ENCODE measurements at regions not wholly inside any gene's neighbourhood (a gene's known extent, or its start where the extent isn't known, plus 50 kb on each side); places are given as distances from the start of the nearest gene placed in this dataset.

DNA sequence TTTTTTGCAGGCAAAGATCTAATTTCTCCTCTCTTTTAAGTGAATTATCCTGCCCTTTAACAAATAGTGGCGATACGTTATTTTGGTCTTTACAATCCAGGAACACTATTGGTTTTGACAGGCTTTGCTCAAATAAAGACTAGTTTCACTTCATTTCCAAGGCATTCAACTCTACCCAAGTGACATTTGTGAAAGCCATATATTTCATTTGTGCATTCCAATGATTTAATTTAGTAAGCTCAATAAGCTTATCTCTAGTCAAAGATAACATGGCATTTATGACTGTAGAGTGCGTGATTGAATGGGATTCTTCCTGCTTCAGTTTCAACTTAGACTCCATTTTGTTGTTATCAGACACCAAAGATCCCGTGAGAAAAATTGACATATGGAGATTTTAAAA, 959.8 kb downstream of the ADGRL3 start:
- no peak overlapping the region for H2AFZ ChIP-seq (ENCODE audit: low read length, unreplicated experiment)
- no peak overlapping the region for H3K27ac ChIP-seq (ENCODE audit: low read depth, low read length)
- H3K4me1 ChIP-seq (ENCODE audit: control insufficient read depth, insufficient read depth, low read length, unreplicated experiment) = no peaks in the 10 kb centered on the region
- H3K4me3 ChIP-seq (ENCODE audit: low read depth, low read length) = no peak overlapping the region
- no peaks in the 10 kb centered on the region for H3K79me2 ChIP-seq (ENCODE audit: control insufficient read depth, insufficient read depth, low read length, unreplicated experiment)
- H3K36me3 ChIP-seq (ENCODE audit: insufficient read depth, low read length) = no peaks in the 10 kb centered on the region
- H3K27me3 ChIP-seq (ENCODE audit: insufficient read depth, low read length) = no peaks in the 10 kb centered on the region

GRCh38 chr4:62159306-62159705, 959.2 kb downstream of the ADGRL3 start:
- Histone ChIP-seq H3K27me3 (ENCODE audit: insufficient read depth, low read length) (no peaks in the 10 kb centered on the region), H3K4me1 (ENCODE audit: control insufficient read depth, insufficient read depth, low read length, unreplicated experiment) (no peaks in the 10 kb centered on the region), H3K79me2 (ENCODE audit: control insufficient read depth, insufficient read depth, low read length, unreplicated experiment) (no peaks in the 10 kb centered on the region), H3K4me3 (ENCODE audit: low read depth, low read length) (no peak overlapping the region), H3K27ac (ENCODE audit: low read depth, low read length) (no peak overlapping the region), H3K36me3 (ENCODE audit: insufficient read depth, low read length) (no peaks in the 10 kb centered on the region), H2AFZ (ENCODE audit: low read length, unreplicated experiment) (no peak overlapping the region)

GRCh38 chr4:62156205-62156604, 956.1 kb downstream of the ADGRL3 start:
- no peaks in the 10 kb centered on the region for H3K79me2 ChIP-seq (ENCODE audit: control insufficient read depth, insufficient read depth, low read length, unreplicated experiment)
- no peaks in the 10 kb centered on the region for H3K4me1 ChIP-seq (ENCODE audit: control insufficient read depth, insufficient read depth, low read length, unreplicated experiment)
- H2AFZ ChIP-seq (ENCODE audit: low read length, unreplicated experiment) = no peak overlapping the region
- no peaks in the 10 kb centered on the region for H3K27me3 ChIP-seq (ENCODE audit: insufficient read depth, low read length)
- no peaks in the 10 kb centered on the region for H3K36me3 ChIP-seq (ENCODE audit: insufficient read depth, low read length)
- no peak overlapping the region for H3K27ac ChIP-seq (ENCODE audit: low read depth, low read length)
- H3K4me3 ChIP-seq (ENCODE audit: low read depth, low read length) = no peak overlapping the region

DNA sequence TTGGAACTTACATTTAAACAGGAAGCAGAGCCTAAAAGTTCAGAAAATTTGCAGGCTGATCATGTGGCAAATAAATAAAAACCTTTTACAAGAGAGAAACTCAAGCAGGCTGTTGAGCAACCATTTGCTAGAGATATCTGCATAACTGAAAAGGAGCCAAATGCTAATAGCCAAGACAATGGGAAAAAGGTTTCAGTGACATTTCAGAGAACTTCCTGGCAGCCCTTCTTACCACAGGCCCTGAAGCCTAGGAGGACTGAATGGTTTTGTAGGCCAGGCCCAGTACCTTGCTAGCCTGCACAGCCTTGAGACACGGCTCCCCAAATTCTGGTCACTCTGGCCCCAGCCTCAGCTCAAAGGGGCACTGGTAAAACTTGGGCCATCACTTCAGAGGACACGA, 945.1 kb downstream of the ADGRL3 start:
- Histone ChIP-seq H3K27ac (ENCODE audit: low read depth, low read length) (no peak overlapping the region), H3K79me2 (ENCODE audit: control insufficient read depth, insufficient read depth, low read length, unreplicated experiment) (no peaks in the 10 kb centered on the region), H3K4me3 (ENCODE audit: low read depth, low read length) (no peak overlapping the region), H3K36me3 (ENCODE audit: insufficient read depth, low read length) (no peaks in the 10 kb centered on the region), H3K4me1 (ENCODE audit: control insufficient read depth, insufficient read depth, low read length, unreplicated experiment) (no peaks in the 10 kb centered on the region), H2AFZ (ENCODE audit: low read length, unreplicated experiment) (no peak overlapping the region), H3K27me3 (ENCODE audit: insufficient read depth, low read length) (no peaks in the 10 kb centered on the region)

- Histone ChIP-seq H3K4me3 (ENCODE audit: low read depth, low read length) (no peak overlapping the region), H3K27ac (ENCODE audit: low read depth, low read length) (no peak overlapping the region)
Observed at GRCh38 chr4:62144431-62144830, 944.3 kb downstream of the ADGRL3 start.

DNA sequence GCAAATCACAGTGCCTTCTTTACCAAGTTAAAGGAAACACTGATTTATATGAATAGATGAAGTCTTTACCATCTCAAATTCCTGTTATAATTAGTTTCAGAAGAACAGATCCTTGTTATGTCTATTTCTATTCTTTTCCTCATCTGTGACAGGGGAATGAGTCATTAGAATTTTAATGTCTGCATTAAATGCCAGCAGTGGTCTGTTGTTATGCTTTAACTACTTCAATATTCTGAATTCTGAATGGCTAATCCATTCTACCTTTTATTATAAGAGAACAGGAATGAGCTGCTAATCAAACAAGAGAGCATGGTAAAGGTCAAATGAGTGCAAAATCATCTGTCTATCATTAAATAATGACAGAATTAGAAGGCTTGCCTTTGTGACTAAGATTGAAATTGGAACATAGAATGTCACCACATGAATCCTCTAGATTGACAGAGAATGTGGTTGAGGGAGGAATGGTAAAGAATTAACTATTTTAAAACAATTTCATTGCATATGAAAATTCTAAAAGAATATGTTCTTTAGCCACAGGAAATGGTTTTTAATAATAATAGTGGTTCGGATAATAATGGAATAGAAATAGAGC, 935.5 kb downstream of the ADGRL3 start:
- Histone ChIP-seq H3K36me3 (ENCODE audit: insufficient read depth, low read length) (no peaks in the 10 kb centered on the region), H2AFZ (ENCODE audit: low read length, unreplicated experiment) (no peak overlapping the region), H3K27me3 (ENCODE audit: insufficient read depth, low read length) (no peaks in the 10 kb centered on the region), H3K27ac (ENCODE audit: low read depth, low read length) (no peak overlapping the region), H3K4me3 (ENCODE audit: low read depth, low read length) (no peak overlapping the region), H3K4me1 (ENCODE audit: control insufficient read depth, insufficient read depth, low read length, unreplicated experiment) (no peaks in the 10 kb centered on the region), H3K79me2 (ENCODE audit: control insufficient read depth, insufficient read depth, low read length, unreplicated experiment) (no peaks in the 10 kb centered on the region)

More at GRCh38 chr4:62144431-62144830, 944.3 kb downstream of the ADGRL3 start:
- H2AFZ ChIP-seq (ENCODE audit: low read length, unreplicated experiment) = no peak overlapping the region
- no peaks in the 10 kb centered on the region for H3K36me3 ChIP-seq (ENCODE audit: insufficient read depth, low read length)
- no peaks in the 10 kb centered on the region for H3K79me2 ChIP-seq (ENCODE audit: control insufficient read depth, insufficient read depth, low read length, unreplicated experiment)
- H3K4me1 ChIP-seq (ENCODE audit: control insufficient read depth, insufficient read depth, low read length, unreplicated experiment) = no peaks in the 10 kb centered on the region
- no peaks in the 10 kb centered on the region for H3K27me3 ChIP-seq (ENCODE audit: insufficient read depth, low read length)

DNA sequence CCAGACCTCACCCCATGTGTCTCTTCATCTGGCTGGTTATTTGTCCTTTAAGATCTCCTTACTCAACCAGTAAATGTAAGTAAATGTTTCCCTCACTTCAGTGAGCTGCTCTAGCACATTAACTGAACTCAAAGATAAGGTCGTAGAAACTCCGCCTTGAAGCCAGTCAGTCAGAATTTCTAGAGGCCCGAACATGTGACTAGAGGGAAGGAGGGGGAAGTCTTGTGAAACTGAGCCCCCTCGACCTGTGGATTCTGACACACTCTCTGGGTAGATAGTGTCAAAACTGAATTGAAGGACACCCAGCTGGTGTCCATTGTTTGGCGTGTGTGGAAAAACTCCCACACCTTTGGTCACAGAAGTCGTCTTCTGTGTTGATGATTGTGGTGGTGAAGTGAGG, 933.9 kb downstream of the ADGRL3 start:
- no peak overlapping the region for H3K27ac ChIP-seq (ENCODE audit: low read depth, low read length)
- H2AFZ ChIP-seq (ENCODE audit: low read length, unreplicated experiment) = no peak overlapping the region
- no peaks in the 10 kb centered on the region for H3K36me3 ChIP-seq (ENCODE audit: insufficient read depth, low read length)
- H3K4me1 ChIP-seq (ENCODE audit: control insufficient read depth, insufficient read depth, low read length, unreplicated experiment) = no peaks in the 10 kb centered on the region
- H3K79me2 ChIP-seq (ENCODE audit: control insufficient read depth, insufficient read depth, low read length, unreplicated experiment) = no peaks in the 10 kb centered on the region
- no peak overlapping the region for H3K4me3 ChIP-seq (ENCODE audit: low read depth, low read length)
- no peaks in the 10 kb centered on the region for H3K27me3 ChIP-seq (ENCODE audit: insufficient read depth, low read length)

DNA sequence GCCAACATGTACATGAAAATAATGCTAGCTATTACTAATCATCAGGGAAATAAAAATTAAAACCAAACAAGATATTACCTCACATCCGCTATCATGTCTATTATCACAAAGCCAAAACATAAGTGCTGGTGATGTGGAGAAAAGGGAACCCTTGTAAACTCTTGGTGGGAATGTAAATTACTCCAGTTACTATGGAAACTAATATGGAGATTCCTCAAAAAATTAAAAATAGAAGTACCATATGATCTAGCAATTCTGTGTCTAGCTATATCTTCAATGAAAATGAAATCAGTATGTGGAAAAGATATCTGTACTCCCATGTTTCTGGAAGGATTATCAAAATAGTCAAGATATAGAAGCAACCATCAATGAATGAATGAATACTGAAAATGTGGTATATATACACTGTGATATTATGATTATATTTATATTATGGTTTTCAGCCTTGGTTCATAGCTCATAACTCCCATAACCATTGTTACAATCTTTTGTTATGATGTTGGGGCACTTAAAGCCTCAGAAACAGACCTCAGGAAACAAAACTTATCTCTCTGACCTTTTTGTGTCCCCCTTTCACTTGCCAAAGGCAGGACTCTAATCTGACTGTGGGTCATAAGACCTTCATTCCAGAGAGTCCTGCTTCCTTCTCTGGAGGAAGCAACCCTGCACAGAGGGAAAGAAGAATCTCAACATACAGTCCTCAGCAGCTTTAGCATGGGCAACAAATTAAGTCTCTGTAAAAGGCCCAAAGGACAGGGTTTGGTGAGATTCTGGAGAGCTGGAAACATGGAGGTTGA, 933.2 kb downstream of the ADGRL3 start:
- Histone ChIP-seq H3K27ac (ENCODE audit: low read depth, low read length) (no peak overlapping the region), H3K4me1 (ENCODE audit: control insufficient read depth, insufficient read depth, low read length, unreplicated experiment) (no peaks in the 10 kb centered on the region), H3K27me3 (ENCODE audit: insufficient read depth, low read length) (no peaks in the 10 kb centered on the region), H3K4me3 (ENCODE audit: low read depth, low read length) (no peak overlapping the region), H3K79me2 (ENCODE audit: control insufficient read depth, insufficient read depth, low read length, unreplicated experiment) (no peaks in the 10 kb centered on the region), H2AFZ (ENCODE audit: low read length, unreplicated experiment) (no peak overlapping the region), H3K36me3 (ENCODE audit: insufficient read depth, low read length) (no peaks in the 10 kb centered on the region)

- H3K27me3 ChIP-seq (ENCODE audit: insufficient read depth, low read length) = no peaks in the 10 kb centered on the region
- no peaks in the 10 kb centered on the region for H3K79me2 ChIP-seq (ENCODE audit: control insufficient read depth, insufficient read depth, low read length, unreplicated experiment)
- no peaks in the 10 kb centered on the region for H3K4me1 ChIP-seq (ENCODE audit: control insufficient read depth, insufficient read depth, low read length, unreplicated experiment)
- no peak overlapping the region for H2AFZ ChIP-seq (ENCODE audit: low read length, unreplicated experiment)
- H3K27ac ChIP-seq (ENCODE audit: low read depth, low read length) = no peak overlapping the region
- H3K4me3 ChIP-seq (ENCODE audit: low read depth, low read length) = no peak overlapping the region
- no peaks in the 10 kb centered on the region for H3K36me3 ChIP-seq (ENCODE audit: insufficient read depth, low read length)
Observed at GRCh38 chr4:62131049-62131448, 930.9 kb downstream of the ADGRL3 start.

DNA sequence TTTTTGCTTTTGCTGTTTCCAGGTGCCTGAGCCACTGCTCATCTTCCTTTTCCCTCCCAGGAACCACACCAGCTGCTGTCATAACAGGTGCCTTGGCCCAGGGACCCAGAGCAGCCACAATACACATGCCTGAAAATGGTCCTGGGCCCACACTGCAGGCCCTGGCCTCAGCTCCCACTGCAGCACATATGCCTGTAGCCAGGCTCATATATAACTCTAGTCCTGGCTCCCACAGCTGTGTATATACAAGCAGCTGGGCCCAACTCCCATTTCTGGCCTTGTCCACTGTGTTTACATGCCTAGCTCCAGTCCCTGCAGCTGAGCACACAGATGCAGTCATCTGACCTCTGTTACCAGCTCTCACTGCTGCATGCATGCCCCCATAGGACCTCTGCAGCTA, 930.5 kb downstream of the ADGRL3 start:
- Histone ChIP-seq H3K36me3 (ENCODE audit: insufficient read depth, low read length) (no peaks in the 10 kb centered on the region), H3K27ac (ENCODE audit: low read depth, low read length) (no peak overlapping the region), H3K79me2 (ENCODE audit: control insufficient read depth, insufficient read depth, low read length, unreplicated experiment) (no peaks in the 10 kb centered on the region), H3K27me3 (ENCODE audit: insufficient read depth, low read length) (no peaks in the 10 kb centered on the region), H3K4me1 (ENCODE audit: control insufficient read depth, insufficient read depth, low read length, unreplicated experiment) (no peaks in the 10 kb centered on the region), H3K4me3 (ENCODE audit: low read depth, low read length) (no peak overlapping the region), H2AFZ (ENCODE audit: low read length, unreplicated experiment) (no peak overlapping the region)

DNA sequence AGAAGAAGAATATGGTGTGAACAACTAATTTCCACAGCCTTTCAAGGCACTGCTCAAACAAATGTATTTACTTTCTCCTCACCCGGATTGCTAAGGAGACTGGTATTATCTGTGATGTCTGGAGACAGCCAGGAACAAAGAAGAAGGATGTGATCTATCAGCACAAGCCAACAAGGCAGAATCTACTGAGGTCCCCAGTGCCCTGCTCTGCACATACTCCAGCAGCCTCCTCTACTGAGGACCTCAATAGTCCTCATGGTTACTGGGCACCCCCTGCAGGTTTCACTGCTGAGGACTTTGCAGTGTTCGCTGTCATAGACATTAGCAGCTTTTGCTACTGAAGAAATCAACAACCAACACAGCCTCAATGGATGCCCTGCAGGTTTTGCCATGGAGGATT, 930.1 kb downstream of the ADGRL3 start:
- H3K27me3 ChIP-seq (ENCODE audit: insufficient read depth, low read length) = no peaks in the 10 kb centered on the region
- no peak overlapping the region for H2AFZ ChIP-seq (ENCODE audit: low read length, unreplicated experiment)
- H3K4me3 ChIP-seq (ENCODE audit: low read depth, low read length) = no peak overlapping the region
- no peaks in the 10 kb centered on the region for H3K36me3 ChIP-seq (ENCODE audit: insufficient read depth, low read length)
- no peak overlapping the region for H3K27ac ChIP-seq (ENCODE audit: low read depth, low read length)
- no peaks in the 10 kb centered on the region for H3K4me1 ChIP-seq (ENCODE audit: control insufficient read depth, insufficient read depth, low read length, unreplicated experiment)
- H3K79me2 ChIP-seq (ENCODE audit: control insufficient read depth, insufficient read depth, low read length, unreplicated experiment) = no peaks in the 10 kb centered on the region

Measured in ACC112 (cell line).